ENCODE measurements at regions not wholly inside any gene's neighbourhood (a gene's known extent, or its start where the extent isn't known, plus 50 kb on each side); places are given as distances from the start of the nearest gene placed in this dataset.
"Not testable (repeated sequence)": the region's sequence is repeated elsewhere in the genome, so short reads cannot be mapped to it uniquely, and the experiment has no call there.

- not testable (repeated sequence) for TF ChIP-seq POLR2A (IDR thresholded peaks at IDR 0.05; ENCODE audit: control extremely low read depth in 1 of 2, low read depth in 2 of 2, low read length in 2 of 2); EP300 (IDR thresholded peaks at IDR 0.05; ENCODE audit: borderline replicate concordance in 1 of 2, low read depth in 2 of 2, low read length in 2 of 2); RAD21 (IDR thresholded peaks at IDR 0.05 in 1 of 2, conservative IDR thresholded peaks at IDR 0.05 in 1 of 2; ENCODE audit: low read depth in 2 of 2, low read length in 2 of 2); CBX5 (IDR thresholded peaks at IDR 0.05; ENCODE audit: low read depth, low read length); SUZ12 (IDR thresholded peaks at IDR 0.05; ENCODE audit: low read length); SIN3A (conservative IDR thresholded peaks at IDR 0.05 in 1 of 2, IDR thresholded peaks at IDR 0.05 in 1 of 2; ENCODE audit: low read depth in 1 of 2, low read length in 2 of 2)
Measured at GRCh38 chrX:97921223-97921622, 1037.5 kb downstream of the RPA4 start.
